ENCODE measurements at regions not wholly inside any gene's neighbourhood (a gene's known extent, or its start where the extent isn't known, plus 50 kb on each side); places are given as distances from the start of the nearest gene placed in this dataset.

DNA sequence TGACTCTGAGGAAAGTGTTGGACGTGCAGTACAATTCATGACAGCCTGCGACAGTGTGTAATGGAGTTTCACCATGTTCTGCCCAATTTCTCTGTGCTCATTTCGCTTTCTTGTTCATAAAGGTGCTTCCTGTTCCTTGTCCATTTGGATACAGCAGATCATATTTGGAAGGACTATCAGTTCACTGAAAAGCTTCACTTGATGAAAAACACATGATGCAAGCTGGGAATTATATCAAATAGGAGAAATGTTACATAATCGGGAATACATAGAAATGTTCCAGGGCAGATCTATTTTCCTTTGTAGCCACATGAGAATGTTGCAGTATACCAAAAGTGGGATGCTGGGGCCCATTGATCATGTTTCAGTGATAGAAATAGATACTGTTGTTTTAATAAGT is 266.3 kb upstream of the SLC14A2 start:
- TF ChIP-seq CTCF (IDR thresholded peaks at IDR 0.05) (no peak), EP300 (IDR thresholded peaks at IDR 0.05; ENCODE audit: borderline replicate concordance in 1 of 2, low read depth in 1 of 2, low read length in 1 of 2) (no peak), SIN3A (IDR thresholded peaks at IDR 0.05; ENCODE audit: borderline replicate concordance, low read depth, low read length) (no peak), RAD21 (IDR thresholded peaks at IDR 0.05; ENCODE audit: low read length) (no peak)
- TF ChIP-seq, protein P1, sequence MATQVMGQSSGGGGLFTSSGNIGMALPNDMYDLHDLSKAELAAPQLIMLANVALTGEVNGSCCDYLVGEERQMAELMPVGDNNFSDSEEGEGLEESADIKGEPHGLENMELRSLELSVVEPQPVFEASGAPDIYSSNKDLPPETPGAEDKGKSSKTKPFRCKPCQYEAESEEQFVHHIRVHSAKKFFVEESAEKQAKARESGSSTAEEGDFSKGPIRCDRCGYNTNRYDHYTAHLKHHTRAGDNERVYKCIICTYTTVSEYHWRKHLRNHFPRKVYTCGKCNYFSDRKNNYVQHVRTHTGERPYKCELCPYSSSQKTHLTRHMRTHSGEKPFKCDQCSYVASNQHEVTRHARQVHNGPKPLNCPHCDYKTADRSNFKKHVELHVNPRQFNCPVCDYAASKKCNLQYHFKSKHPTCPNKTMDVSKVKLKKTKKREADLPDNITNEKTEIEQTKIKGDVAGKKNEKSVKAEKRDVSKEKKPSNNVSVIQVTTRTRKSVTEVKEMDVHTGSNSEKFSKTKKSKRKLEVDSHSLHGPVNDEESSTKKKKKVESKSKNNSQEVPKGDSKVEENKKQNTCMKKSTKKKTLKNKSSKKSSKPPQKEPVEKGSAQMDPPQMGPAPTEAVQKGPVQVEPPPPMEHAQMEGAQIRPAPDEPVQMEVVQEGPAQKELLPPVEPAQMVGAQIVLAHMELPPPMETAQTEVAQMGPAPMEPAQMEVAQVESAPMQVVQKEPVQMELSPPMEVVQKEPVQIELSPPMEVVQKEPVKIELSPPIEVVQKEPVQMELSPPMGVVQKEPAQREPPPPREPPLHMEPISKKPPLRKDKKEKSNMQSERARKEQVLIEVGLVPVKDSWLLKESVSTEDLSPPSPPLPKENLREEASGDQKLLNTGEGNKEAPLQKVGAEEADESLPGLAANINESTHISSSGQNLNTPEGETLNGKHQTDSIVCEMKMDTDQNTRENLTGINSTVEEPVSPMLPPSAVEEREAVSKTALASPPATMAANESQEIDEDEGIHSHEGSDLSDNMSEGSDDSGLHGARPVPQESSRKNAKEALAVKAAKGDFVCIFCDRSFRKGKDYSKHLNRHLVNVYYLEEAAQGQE (IDR thresholded peaks at IDR 0.05; ENCODE audit: low read depth, low read length): no peak

Data from SK-N-SH (cell line).